GM21528 (cell line): ENCODE measurements at regions not wholly inside any gene's neighbourhood (a gene's known extent, or its start where the extent isn't known, plus 50 kb on each side); places are given as distances from the start of the nearest gene placed in this dataset.
A peak's percentile ranks its signal among the peaks of the same experiment; 100 is the strongest.

Experiments used
- ATAC-seq: cut with Tn5 transposase; IDR thresholded peaks from one replicate; pipeline ENCODE4 v1.9.1; 2021; ENCODE audit warnings: mild to moderate bottlenecking, moderate library complexity; ENCODE audit not compliant: unreplicated experiment, low FRiP score

GRCh38 chr11:116077092-116077491, 572.9 kb upstream of the CADM1 start:
- ATAC-seq, result no peak

- ATAC-seq, result peak; percentile 74
These were observed 569.9 kb upstream of the CADM1 start for GRCh38 chr11:116073854-116074837.

DNA sequence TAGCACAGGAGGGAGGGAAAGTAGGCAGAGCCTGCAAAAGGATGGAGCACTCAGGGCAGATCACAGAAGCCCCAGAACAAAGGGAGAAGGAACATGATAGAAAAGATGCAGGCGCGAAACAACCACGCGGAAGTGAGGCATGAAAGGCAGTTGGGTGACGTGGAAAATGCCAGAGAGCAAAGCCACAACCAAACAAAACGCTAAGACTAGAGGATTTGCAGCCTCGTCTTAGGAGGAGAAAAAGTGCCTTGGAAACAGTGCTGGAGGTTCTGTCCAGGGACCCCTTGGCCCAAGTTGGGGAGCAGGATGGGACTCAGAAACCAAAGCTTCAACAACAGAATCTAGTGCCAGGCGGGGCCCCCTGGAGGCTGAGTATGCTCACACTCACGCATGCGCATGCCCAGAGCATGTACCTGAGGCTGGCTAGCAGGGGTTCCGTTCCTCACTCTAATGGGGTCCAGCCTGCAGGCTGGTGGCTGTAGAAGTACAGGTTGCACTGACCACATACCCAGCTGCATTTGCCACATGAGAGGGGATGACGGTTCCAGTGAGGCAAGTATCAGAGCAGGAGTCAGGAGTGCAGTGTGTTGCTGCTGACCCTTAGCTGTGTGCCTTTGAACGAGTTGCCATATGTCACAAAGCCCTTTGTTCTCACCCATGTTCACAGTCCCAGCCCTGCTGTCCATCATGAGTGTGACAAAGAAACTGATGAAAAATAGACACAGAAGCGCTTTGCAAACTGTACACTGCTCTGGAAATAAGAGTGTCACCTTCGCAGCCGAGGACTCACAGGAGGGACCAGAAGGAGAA, 568.6 kb upstream of the CADM1 start:
- no peak for ATAC-seq

DNA sequence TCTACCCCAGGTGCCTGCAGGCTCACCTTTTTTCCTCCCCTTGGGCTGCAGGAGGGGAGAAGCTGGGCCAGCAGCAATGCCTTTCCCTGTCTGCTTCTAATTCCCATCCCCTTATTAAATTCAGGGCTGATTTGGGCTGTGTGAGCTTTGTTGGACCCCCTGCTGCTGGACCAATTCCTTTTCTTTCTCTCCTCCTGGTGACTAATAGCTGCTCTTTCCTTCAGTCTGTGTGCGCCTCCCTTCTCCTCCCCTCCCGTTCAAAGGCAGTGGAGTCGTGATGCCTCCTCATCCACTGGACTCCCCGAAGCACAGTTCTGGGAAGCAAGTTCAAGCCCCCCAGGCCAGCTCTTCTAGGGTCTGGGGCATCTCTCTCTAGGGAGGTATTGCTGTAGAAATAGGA, 567.9 kb upstream of the CADM1 start:
- no peak for ATAC-seq

DNA sequence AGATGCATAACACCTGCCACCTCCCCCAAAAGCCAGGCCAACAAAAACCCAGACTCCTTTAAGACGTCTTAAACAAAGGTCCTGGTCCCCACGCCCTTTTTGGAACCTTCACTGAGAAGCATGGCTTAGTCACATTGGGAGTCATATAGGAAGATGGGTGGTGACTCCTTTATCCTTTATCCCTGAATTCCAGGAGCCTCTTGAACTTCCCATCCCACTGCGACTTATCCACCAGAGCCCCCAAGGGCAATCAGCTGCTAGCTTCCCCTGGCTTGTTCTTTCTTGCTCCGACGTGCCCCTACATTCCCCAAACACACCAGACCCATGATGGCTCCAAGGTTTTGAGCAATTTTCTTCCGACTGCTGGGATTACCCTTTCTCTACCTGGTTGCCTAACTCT, 567.0 kb upstream of the CADM1 start:
- ATAC-seq, result no peak

- ATAC-seq, result no peak
These were observed 566.3 kb upstream of the CADM1 start for GRCh38 chr11:116070520-116070919.

- ATAC-seq, result no peak
These were observed 562.6 kb upstream of the CADM1 start for GRCh38 chr11:116066777-116067176.

DNA sequence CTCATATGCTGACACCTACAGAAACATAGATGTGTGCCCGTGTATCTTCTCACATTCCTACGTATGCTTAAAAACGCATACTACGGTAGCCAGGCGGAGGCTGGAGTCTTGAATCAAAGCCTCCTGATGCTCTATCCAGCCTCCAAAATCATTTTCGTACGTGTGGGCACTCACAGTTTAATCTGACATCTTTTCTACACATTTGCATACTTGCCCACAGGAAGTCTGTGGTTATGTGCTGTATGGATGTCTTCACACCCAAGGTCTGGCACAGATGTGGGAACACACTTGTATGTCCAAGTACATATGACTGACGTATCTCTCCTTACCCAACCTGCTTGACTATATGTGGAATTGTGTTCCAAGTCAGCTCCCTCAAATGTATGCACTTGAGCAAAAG, 561.8 kb upstream of the CADM1 start:
- no peak for ATAC-seq

DNA sequence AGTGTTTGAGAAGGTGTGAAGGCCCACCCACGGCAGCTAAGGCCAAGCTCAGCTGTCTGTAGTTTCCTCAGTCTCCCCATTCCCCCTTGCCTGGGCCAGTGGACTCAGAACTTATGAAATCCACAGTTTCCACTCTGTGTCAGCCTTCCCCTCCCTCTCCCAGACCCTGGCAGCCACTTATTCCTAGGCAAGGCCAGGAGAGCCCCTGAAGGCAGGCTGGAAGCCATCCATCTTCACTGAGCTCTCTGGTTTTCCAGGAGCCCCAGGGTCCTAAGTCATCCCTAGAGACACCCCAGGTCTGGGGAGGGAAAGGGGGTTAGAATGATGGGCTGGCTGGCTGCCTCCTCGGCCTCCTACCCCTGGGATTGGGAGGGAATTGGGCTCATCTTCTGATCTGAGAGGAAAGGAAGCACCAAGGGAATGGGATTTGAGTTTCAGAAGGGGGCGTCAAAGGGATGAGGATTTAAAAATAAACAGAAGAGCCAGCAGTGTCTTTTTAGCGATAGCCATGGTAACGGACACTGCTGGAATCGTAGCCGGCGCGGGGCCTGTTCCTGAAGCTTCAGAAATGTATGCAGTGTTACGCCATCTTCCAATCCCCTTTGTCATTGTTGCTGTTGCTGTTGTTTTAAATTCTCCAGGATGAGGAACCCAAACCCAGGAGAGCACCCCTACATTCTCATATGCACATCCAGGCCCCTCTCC, 561.1 kb upstream of the CADM1 start:
- ATAC-seq, result no peak

- no peak for ATAC-seq
These were observed 558.4 kb upstream of the CADM1 start for GRCh38 chr11:116062490-116063171.

DNA sequence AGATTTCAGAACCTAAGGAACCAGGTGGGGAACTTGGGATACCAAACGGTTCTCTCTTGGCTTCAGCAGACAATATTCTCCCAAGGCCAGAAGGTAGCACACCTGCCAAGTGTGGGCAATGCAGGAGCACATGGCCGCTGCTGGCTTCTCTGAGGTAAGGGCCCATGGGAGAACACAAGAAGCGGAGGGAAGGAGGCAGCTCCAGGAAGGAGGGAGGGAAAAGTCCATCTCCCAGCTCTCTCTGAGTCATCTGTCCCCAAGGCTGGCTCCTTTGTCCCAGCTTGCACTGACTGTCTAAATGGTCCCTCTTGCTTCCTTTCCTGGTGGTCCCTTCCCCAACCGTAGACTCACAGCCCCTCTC, 557.9 kb upstream of the CADM1 start:
- ATAC-seq, result no peak

DNA sequence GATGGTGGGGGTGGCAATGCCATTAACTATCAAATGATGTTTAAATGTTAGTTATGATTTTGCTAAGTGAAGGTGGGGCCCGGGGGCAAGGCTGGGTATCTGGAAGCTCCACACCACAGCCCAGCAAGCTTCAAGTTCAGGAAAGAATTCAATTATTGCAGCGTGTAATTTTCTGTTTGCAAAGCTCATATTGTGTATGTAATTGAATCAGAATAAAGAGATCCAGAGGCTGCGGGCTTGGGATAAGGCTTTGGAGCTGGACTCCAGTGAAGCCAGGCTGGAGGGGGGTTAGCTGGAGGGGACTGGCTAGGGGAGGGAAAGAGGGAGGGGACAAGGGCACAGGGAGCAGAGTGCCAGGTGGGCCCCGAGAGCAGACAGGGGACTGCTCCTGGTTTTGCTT, 557.1 kb upstream of the CADM1 start:
- ATAC-seq, result no peak

DNA sequence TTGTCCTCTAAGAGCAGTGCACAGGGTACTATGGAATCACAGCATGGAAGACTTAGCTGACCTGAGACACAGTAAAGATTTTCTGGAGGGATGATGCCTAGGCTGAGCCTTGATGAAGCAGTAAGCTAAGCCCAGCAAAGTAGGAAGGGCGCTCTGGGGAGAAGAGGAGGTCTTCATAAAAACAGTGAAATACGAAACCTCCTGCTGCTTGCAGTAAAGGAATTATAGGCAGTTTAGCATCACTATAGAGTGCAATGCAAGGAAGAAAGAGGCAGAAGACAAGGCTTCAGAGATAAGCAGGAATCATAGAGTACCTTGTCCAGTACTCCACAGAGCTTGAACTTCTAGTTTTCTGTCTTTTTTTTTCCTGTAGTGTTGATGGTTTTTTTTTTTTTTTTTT, 555.7 kb upstream of the CADM1 start:
- ATAC-seq, result no peak

DNA sequence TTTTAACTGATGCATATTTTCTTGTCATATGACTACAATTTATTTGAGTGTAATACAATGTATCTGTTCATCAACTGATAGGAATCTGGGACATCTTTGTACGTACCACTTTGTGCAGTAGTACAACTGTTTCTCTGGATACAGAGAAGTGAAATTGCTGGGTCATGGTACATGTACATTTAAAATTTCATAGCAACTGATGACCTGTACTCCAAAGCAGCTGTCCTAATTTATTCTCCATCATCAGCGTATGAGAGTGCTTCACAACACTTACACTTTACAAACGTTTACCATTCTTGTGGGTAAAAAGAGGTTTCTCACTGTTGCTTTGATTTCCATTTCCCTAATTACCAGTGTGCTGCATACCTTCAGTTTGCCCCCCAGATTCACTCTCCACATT, 552.8 kb upstream of the CADM1 start:
- no peak for ATAC-seq

- no peak for ATAC-seq
These were observed 550.8 kb upstream of the CADM1 start for GRCh38 chr11:116055064-116055463.

GRCh38 chr11:116053548-116053919, 549.3 kb upstream of the CADM1 start:
- ATAC-seq, result no peak

DNA sequence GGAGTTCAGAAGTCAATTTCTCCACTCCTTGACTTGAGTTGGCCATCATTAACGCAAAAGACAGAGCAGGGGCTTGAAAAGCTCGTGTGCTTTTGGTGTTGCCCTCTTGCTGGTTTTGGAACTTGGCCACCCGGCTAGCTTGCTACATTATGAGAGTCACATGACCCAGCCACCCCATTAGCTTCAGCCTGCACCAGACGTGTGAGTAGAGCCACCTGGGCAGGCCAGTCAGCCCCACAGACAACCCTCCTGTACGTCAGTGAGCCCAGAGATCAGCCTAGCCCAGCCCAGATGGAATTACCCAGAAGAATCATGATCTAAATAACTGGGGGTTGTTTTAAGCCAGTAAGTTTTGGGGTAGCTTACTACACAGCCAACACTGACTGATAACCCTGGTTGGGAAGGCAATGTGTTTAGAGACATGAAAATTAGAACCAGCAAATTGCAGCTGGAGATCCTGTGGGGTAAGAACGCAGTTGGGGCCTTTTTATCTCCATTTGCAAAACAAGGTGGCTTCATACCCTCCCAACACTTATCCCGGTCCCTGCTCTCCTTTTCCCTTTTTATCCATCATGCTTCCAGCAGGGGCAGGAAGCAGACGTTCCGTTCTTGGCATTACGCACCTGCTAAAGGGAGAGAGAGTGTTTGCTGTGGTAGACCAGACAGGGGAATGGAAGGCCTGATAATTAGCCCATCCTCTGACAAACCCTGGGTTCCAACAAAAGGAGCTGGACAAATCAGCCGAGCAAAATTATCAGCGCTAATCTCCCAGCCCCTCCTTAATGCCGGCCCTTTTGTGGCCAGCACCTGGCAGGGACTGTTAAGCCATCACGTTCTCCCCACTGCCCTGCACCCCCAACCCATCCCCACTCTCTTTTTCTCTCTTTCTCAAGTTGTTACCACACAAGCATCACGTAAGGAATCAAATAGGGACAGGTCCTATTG, 548.7 kb upstream of the CADM1 start:
- no peak for ATAC-seq

GRCh38 chr11:116051494-116051893, 547.3 kb upstream of the CADM1 start:
- no peak for ATAC-seq

- no peak for ATAC-seq
These were observed 545.2 kb upstream of the CADM1 start for GRCh38 chr11:116049383-116049782.
